Naive thymus-derived CD4-positive, alpha-beta T cell (primary cell): ENCODE measurements at regions not wholly inside any gene's neighbourhood (a gene's known extent, or its start where the extent isn't known, plus 50 kb on each side); places are given as distances from the start of the nearest gene placed in this dataset.

Experiments used
- ATAC-seq: fragments of 150-1000 bp; cut with Tn5 transposase; 2 replicates; pipeline ENCODE4 v1.10.0; 2021; ENCODE audit warnings: mild to moderate bottlenecking, moderate library complexity
- CTCF ChIA-PET: fragments of 350-600 bp; sonication (Branson Sonifier 250); formaldehyde crosslinking; loops from one replicate; lab custom pipeline; 2021; ENCODE audit warnings: antibody characterized with exemption; lab: Charles Lee
- POLR2A ChIA-PET: fragments of 350-600 bp; sonication (Branson Sonifier 250); formaldehyde crosslinking; loops from one replicate; lab custom pipeline; 2021; ENCODE audit warnings: antibody characterized with exemption, inconsistent platforms; lab: Charles Lee
- DNase-seq, 9 donors: peaks; one replicate each; pipeline versions ENCODE4 v3.0.0 to v3.0.0-alpha.2; 2020 to 2022; ENCODE audit warnings: mixed read lengths in 1 of 9
- H3K27ac ChIP-seq: one replicate; pipeline ENCODE4 v1.7.0; 2013; ENCODE audit warnings: mild to moderate bottlenecking, low read depth, low read length, moderate library complexity
- H3K27me3 ChIP-seq, 2 donors: one replicate each; pipeline ENCODE4 v1.7.0; 2013; ENCODE audit warnings: low read length in 2 of 2, mild to moderate bottlenecking in 2 of 2, moderate library complexity in 2 of 2; ENCODE audit not compliant: control insufficient read depth in 2 of 2, insufficient read depth in 2 of 2
- H3K36me3 ChIP-seq, 3 experiments: 1 replicate in 2 of 3; 2 replicates in 1 of 3; pipeline ENCODE4 v1.7.0; 2013; ENCODE audit warnings: low read length in 3 of 3, mild to moderate bottlenecking in 3 of 3, moderate library complexity in 1 of 3; ENCODE audit not compliant: insufficient read depth in 3 of 3, control insufficient read depth in 2 of 3
- H3K4me1 ChIP-seq, 2 donors: one replicate each; pipeline ENCODE4 v1.7.0; 2013; ENCODE audit warnings: low read length in 2 of 2, mild to moderate bottlenecking in 2 of 2, moderate library complexity in 1 of 2; ENCODE audit not compliant: control insufficient read depth in 2 of 2, insufficient read depth in 2 of 2
- H3K4me3 ChIP-seq: 2 replicates; pipeline ENCODE4 v1.7.0; 2013; ENCODE audit warnings: mild to moderate bottlenecking, low read length
- H3K9me3 ChIP-seq, 3 experiments: 1 replicate in 2 of 3; 2 replicates in 1 of 3; pipeline ENCODE4 v1.7.0; 2013; ENCODE audit warnings: low read length in 3 of 3; ENCODE audit not compliant: control insufficient read depth in 2 of 3
- H3K27ac Mint-ChIP-seq, 9 donors: one replicate each; pipeline ENCODE4 v1.8.0; 2020 to 2022; ENCODE audit warnings: mixed read lengths in 9 of 9, mild to moderate bottlenecking in 8 of 9, moderate library complexity in 5 of 9, inconsistent platforms in 2 of 9
- H3K27me3 Mint-ChIP-seq, 5 donors: one replicate each; pipeline ENCODE4 v1.8.0; 2021 to 2022; ENCODE audit warnings: mixed read lengths in 5 of 5, mild to moderate bottlenecking in 1 of 5
- H3K36me3 Mint-ChIP-seq, 5 donors: one replicate each; pipeline ENCODE4 v1.8.0; 2020 to 2022; ENCODE audit warnings: mixed read lengths in 5 of 5, mild to moderate bottlenecking in 3 of 5, inconsistent platforms in 1 of 5
- H3K4me1 Mint-ChIP-seq, 7 donors: one replicate each; pipeline ENCODE4 v1.8.0; 2020 to 2022; ENCODE audit warnings: mixed read lengths in 7 of 7, mild to moderate bottlenecking in 3 of 7, inconsistent platforms in 1 of 7
- H3K4me3 Mint-ChIP-seq, 10 donors: one replicate each; pipeline ENCODE4 v1.8.0; 2020 to 2022; ENCODE audit warnings: mild to moderate bottlenecking in 10 of 10, mixed read lengths in 10 of 10, moderate library complexity in 6 of 10, inconsistent platforms in 2 of 10
- H3K9me3 Mint-ChIP-seq, 11 donors: one replicate each; pipeline ENCODE4 v1.8.0; 2020 to 2022; ENCODE audit warnings: mixed read lengths in 11 of 11, mild to moderate bottlenecking in 4 of 11, inconsistent platforms in 1 of 11, moderate library complexity in 1 of 11
- intact Hi-C, 2 donors: fragments of 100-400 bp; cut with micrococcal nuclease; formaldehyde crosslinking; loops; one replicate each; pipeline ENCODE4 v1.15.1; 2023

DNA sequence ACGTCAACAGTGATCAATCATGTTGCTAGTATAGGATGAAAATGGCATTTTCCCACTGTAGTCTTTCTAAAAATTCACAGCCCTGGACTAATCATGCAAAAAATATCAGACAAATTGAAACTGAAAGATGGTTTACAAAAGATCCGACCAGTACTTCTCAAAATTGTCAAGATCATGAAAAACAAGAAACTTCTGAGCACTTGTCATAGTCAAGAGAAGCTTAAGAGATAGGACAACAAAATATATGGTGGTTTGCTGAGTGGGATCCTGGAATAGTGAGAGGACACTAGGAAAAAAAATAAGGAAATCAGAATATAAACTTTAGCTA, 101.1 kb downstream of the NAA11 start:
- no peak overlapping the region for H3K4me3 Mint-ChIP-seq
- CTCF ChIA-PET, result no interaction called here

DNA sequence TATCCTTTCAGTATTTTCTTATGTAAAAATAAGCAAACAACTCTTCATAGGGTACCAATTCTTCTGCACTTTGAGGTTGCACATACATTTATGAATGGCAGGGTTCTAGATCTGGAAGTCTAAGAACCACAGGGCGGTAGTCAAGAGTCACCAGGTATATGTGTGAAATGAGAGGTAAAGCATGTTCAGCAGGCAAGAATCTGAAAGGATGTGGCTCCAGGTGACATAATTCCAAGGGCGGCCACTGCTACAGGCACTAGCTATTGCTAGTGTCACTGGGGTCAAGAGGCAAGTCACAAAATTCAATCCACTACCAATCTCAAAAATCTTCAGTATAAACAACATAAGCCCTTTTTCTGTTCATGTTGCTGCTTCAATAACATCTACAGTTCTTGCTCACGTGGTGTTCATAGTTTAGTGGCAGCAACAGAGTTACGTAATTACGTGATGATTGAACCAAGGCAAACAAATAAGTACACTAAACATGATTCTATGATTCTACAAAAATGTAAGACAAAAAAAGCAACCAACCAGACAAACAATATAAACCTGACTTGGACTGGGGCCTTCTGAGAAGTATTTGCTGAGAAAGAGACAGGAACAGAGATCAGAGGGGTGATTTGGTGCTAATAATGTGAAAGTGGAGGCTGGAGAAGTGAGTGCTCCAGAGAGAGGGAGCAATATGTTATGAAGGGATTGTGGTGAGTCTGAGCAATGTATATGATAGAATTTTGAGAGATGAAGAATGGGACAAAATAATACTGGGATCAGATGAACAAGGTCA, 101.7 kb downstream of the NAA11 start:
- intact Hi-C loops, result no loop called here
- ATAC-seq, result no peak
- CTCF ChIA-PET, result no interaction called here
- Mint-ChIP-seq H3K4me1 (no peaks in the 10 kb centered on the region), H3K9me3 (peaks cover 0 to 14% (median 3%) of the 10 kb centered on the region in 11 donors), H3K36me3 (peaks cover 0 to 4% (median 0%) of the 10 kb centered on the region in 5 donors), H3K27ac (no peak overlapping the region), H3K4me3 (no peak overlapping the region), H3K27me3 (no peaks in the 10 kb centered on the region)
- Histone ChIP-seq H3K4me1 (no peaks in the 10 kb centered on the region), H3K36me3 (no peaks in the 10 kb centered on the region), H3K27me3 (no peaks in the 10 kb centered on the region), H3K27ac (no peak overlapping the region), H3K4me3 (no peak overlapping the region), H3K9me3 (no peaks in the 10 kb centered on the region)
- no peak for DNase-seq
- POLR2A ChIA-PET, result no interaction called here

More for the DNA sequence above, 101.1 kb downstream of the NAA11 start:
- Histone ChIP-seq H3K4me3 (no peak overlapping the region), H3K27ac (no peak overlapping the region), H3K27me3 (no peaks in the 10 kb centered on the region), H3K9me3 (no peaks in the 10 kb centered on the region), H3K36me3 (no peaks in the 10 kb centered on the region), H3K4me1 (no peaks in the 10 kb centered on the region)
- H3K9me3 Mint-ChIP-seq, result peaks cover 0 to 14% (median 2%) of the 10 kb centered on the region in 11 donors
- peaks cover 0 to 4% (median 0%) of the 10 kb centered on the region in 5 donors for H3K36me3 Mint-ChIP-seq
- intact Hi-C loops, result no loop called here
- H3K27ac Mint-ChIP-seq, result no peak overlapping the region
- H3K27me3 Mint-ChIP-seq, result no peaks in the 10 kb centered on the region
- no peaks in the 10 kb centered on the region for H3K4me1 Mint-ChIP-seq
- no peak for ATAC-seq
- POLR2A ChIA-PET, result no interaction called here
- DNase-seq, result no peak

DNA sequence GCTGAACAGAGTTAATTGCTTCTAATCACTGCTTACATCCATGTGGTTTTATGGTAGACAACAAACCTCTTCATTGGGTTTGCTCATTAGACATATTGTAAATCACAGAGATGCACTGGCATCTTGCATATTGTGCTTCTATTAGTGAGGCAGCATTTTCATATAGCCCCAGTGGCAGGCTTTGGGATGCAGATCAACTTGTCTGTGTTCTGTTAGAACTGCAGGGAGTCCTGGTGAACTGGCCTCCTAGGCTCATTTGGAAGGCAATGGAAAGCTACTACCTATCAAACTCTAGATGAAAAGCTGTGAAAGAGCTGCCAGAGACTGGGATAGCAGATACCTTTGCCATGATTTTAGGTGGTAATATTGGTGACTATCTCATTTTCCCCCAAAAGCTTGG, 108.8 kb downstream of the NAA11 start:
- CTCF ChIA-PET, result no interaction called here

DNA sequence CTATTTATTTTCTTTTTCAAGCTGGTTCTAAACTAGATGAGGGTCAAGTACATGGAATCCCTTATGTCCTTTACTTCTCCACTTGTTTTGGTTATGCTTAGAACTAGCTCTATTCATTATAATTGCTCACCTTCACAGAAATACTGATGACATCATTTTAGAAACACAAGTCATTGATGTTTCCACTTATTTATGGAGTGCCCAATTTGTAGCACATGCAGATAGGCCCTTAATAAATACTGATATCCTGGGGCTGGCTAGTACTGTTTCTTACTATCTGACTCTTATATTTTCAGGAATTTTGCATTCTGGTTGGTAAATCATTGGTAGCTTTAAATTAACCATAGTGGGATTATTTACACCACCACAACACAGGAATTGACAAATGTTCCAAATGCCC, 112.2 kb downstream of the NAA11 start:
- H3K4me3 Mint-ChIP-seq, result no peak overlapping the region
- ATAC-seq (no peak), DNase-seq (no peak)
- H3K9me3 Mint-ChIP-seq, result peaks cover 0 to 3% (median 0%) of the 10 kb centered on the region in 11 donors
- no peaks in the 10 kb centered on the region for H3K36me3 ChIP-seq
- intact Hi-C loops, result no loop called here
- no peak overlapping the region for H3K4me3 ChIP-seq
- no peaks in the 10 kb centered on the region for H3K9me3 ChIP-seq
- ChIA-PET POLR2A (no interaction called here), CTCF (no interaction called here)
- H3K27ac ChIP-seq, result no peak overlapping the region
- H3K4me1 Mint-ChIP-seq, result peaks cover 0 to 4% (median 0%) of the 10 kb centered on the region in 7 donors
- H3K27me3 Mint-ChIP-seq, result no peaks in the 10 kb centered on the region
- H3K4me1 ChIP-seq, result no peaks in the 10 kb centered on the region
- H3K36me3 Mint-ChIP-seq, result no peaks in the 10 kb centered on the region
- no peaks in the 10 kb centered on the region for H3K27me3 ChIP-seq
- no peak overlapping the region for H3K27ac Mint-ChIP-seq

More for the DNA sequence above, 108.8 kb downstream of the NAA11 start:
- Histone ChIP-seq H3K4me3 (no peak overlapping the region), H3K36me3 (no peaks in the 10 kb centered on the region), H3K4me1 (no peaks in the 10 kb centered on the region), H3K27me3 (no peaks in the 10 kb centered on the region), H3K27ac (no peak overlapping the region), H3K9me3 (no peaks in the 10 kb centered on the region)
- H3K36me3 Mint-ChIP-seq, result no peaks in the 10 kb centered on the region
- no peaks in the 10 kb centered on the region for H3K27me3 Mint-ChIP-seq
- intact Hi-C loops, result no loop called here
- no peaks in the 10 kb centered on the region for H3K4me1 Mint-ChIP-seq
- peaks cover 0 to 8% (median 0%) of the 10 kb centered on the region in 11 donors for H3K9me3 Mint-ChIP-seq
- no peak overlapping the region for H3K4me3 Mint-ChIP-seq
- POLR2A ChIA-PET, result no interaction called here
- DNase-seq, result no peak
- H3K27ac Mint-ChIP-seq, result no peak overlapping the region
- no peak for ATAC-seq

- H3K27ac Mint-ChIP-seq, result no peak overlapping the region
- H3K4me1 Mint-ChIP-seq, result peaks cover 0 to 4% (median 0%) of the 10 kb centered on the region in 7 donors
- Histone ChIP-seq H3K27ac (no peak overlapping the region), H3K9me3 (no peaks in the 10 kb centered on the region), H3K36me3 (no peaks in the 10 kb centered on the region), H3K4me1 (no peaks in the 10 kb centered on the region), H3K27me3 (no peaks in the 10 kb centered on the region), H3K4me3 (no peak overlapping the region)
- POLR2A ChIA-PET, result no interaction called here
- H3K36me3 Mint-ChIP-seq, result no peaks in the 10 kb centered on the region
- no peaks in the 10 kb centered on the region for H3K27me3 Mint-ChIP-seq
- H3K9me3 Mint-ChIP-seq, result peaks cover 0 to 3% (median 0%) of the 10 kb centered on the region in 11 donors
- no peak for DNase-seq
- intact Hi-C loops, result no loop called here
- CTCF ChIA-PET, result no interaction called here
- H3K4me3 Mint-ChIP-seq, result no peak overlapping the region
- no peak for ATAC-seq
Measured at GRCh38 chr4:79213010-79213409, 112.9 kb downstream of the NAA11 start.

DNA sequence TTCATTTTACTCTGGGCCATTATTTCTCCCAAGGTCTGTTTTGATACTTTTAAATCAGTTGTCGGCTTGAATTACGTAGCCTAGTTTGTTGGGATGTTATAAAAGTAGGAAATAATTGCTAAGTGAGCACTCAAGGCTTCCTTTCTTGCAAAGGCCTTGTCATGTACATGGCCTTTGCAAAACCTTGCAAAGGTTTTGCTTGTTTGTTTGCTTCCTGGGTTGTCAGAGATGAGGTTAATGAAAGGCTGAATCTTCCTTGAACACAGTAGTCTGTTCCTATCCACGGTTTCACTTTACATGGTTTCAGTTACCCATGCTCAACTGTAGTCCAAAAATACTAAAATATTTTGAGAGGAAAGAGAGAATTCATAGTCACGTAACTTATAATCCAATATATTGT, 113.5 kb downstream of the NAA11 start:
- ATAC-seq (no peak), DNase-seq (no peak)
- Mint-ChIP-seq H3K4me3 (no peak overlapping the region), H3K9me3 (peaks cover 0 to 3% (median 0%) of the 10 kb centered on the region in 11 donors), H3K27ac (no peak overlapping the region), H3K27me3 (no peaks in the 10 kb centered on the region), H3K4me1 (peaks cover 0 to 4% (median 0%) of the 10 kb centered on the region in 7 donors), H3K36me3 (no peaks in the 10 kb centered on the region)
- intact Hi-C loops, result no loop called here
- H3K27ac ChIP-seq, result no peak overlapping the region
- ChIA-PET CTCF (no interaction called here), POLR2A (no interaction called here)
- H3K36me3 ChIP-seq, result no peaks in the 10 kb centered on the region
- no peaks in the 10 kb centered on the region for H3K27me3 ChIP-seq
- no peaks in the 10 kb centered on the region for H3K4me1 ChIP-seq
- no peak overlapping the region for H3K4me3 ChIP-seq
- no peaks in the 10 kb centered on the region for H3K9me3 ChIP-seq

DNA sequence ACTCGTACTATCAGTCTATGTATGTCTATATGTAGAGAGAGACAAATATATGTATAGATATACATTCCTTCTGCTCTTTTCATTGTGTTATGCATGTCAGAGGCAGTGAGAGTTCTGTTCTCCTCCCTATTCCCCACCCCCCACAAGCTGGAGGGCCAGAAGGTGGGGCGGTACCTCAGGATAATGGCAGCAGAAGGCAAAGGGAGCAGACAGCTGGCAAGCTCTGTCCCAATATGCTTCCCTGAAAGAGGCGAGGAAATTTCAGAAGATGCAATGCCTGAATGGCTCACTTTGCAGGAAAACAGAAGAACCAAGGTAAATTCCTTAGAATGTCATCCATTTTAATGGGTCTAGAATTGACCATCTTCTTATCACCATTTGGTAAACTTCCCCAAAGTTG, 114.4 kb downstream of the NAA11 start:
- CTCF ChIA-PET, result interaction anchor here (0.6 kb wide), 1 partner anchor 780 kb away, joined by 5 read pairs; no protein-coding TSS in a partner anchor
- Histone ChIP-seq H3K4me3 (no peak overlapping the region), H3K9me3 (no peaks in the 10 kb centered on the region), H3K27ac (no peak overlapping the region), H3K4me1 (no peaks in the 10 kb centered on the region), H3K36me3 (no peaks in the 10 kb centered on the region), H3K27me3 (no peaks in the 10 kb centered on the region)
- no peak overlapping the region for H3K27ac Mint-ChIP-seq
- no peak overlapping the region for H3K4me3 Mint-ChIP-seq
- intact Hi-C loops, result no loop called here
- POLR2A ChIA-PET, result no interaction called here
- no peaks in the 10 kb centered on the region for H3K27me3 Mint-ChIP-seq
- ATAC-seq, result no peak
- H3K36me3 Mint-ChIP-seq, result peaks cover 0 to 4% (median 0%) of the 10 kb centered on the region in 5 donors
- peaks cover 0 to 7% (median 3%) of the 10 kb centered on the region in 11 donors for H3K9me3 Mint-ChIP-seq
- no peak for DNase-seq
- H3K4me1 Mint-ChIP-seq, result peaks cover 0 to 4% (median 0%) of the 10 kb centered on the region in 7 donors
